ENCODE measurements at regions not wholly inside any gene's neighbourhood (a gene's known extent, or its start where the extent isn't known, plus 50 kb on each side); places are given as distances from the start of the nearest gene placed in this dataset.

DNA sequence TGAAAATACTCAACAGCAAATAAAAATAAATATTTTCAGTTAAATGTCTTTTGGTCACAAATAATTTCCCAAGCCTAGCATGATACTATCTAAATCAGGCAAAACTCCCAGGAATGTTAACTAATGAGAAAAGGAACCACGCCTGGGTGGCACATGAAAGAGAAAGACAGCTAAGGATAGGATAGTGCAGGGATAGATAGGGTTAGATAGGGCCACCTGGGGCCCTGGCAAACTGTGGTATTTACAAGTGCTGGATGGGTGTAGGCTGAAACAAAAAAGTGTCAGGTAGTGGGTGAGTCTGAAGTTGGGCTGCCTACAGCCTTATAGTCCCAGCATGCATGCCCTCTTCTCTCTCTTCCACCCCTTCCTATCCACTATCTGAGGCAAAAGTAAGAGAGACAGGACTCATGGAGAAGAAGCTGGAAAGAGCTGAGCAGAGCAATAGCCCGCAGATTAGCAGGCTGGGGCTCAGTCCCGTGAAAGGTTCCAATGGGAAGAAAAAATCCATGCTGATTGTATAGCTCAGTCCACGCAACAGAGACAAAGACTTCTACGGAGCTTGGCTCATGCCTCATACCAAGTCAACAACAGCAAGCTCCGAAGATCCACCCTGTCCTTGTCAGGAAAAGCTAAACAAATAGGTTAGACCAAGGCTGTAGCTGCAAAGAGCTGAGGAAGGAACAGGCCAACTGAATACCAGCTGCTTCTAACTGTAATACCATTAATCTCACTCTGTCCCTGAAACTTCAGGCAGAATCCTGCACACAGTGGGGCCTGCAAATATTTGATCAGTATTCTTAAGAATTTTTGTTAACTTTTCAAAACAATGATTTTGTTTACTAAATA, 342.1 kb upstream of the ATP11B start:
- TF ChIP-seq, protein P1, sequence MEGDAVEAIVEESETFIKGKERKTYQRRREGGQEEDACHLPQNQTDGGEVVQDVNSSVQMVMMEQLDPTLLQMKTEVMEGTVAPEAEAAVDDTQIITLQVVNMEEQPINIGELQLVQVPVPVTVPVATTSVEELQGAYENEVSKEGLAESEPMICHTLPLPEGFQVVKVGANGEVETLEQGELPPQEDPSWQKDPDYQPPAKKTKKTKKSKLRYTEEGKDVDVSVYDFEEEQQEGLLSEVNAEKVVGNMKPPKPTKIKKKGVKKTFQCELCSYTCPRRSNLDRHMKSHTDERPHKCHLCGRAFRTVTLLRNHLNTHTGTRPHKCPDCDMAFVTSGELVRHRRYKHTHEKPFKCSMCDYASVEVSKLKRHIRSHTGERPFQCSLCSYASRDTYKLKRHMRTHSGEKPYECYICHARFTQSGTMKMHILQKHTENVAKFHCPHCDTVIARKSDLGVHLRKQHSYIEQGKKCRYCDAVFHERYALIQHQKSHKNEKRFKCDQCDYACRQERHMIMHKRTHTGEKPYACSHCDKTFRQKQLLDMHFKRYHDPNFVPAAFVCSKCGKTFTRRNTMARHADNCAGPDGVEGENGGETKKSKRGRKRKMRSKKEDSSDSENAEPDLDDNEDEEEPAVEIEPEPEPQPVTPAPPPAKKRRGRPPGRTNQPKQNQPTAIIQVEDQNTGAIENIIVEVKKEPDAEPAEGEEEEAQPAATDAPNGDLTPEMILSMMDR (IDR thresholded peaks at IDR 0.05) = no peak
- TF ChIP-seq POLR2A (IDR thresholded peaks at IDR 0.05) (no peak), POLR2AphosphoS5 (IDR thresholded peaks at IDR 0.05; ENCODE audit: insufficient read depth in 1 of 2, low read depth in 1 of 2) (no peak)

All from vagina (tissue), 2 donors.